DND-41 (cell line): ENCODE measurements at regions not wholly inside any gene's neighbourhood (a gene's known extent, or its start where the extent isn't known, plus 50 kb on each side); places are given as distances from the start of the nearest gene placed in this dataset.
A peak's percentile ranks its signal among the peaks of the same experiment; 100 is the strongest.

Experiments
- ATAC-seq: fragments of 200-7000 bp; cut with Tn5 transposase; 3 replicates; pipeline ENCODE4 v1.9.1; 2021; ENCODE audit warnings: low read depth; ENCODE audit not compliant: insufficient read depth
- DNase-seq: peaks from one replicate; pipeline ENCODE4 v3.0.0-alpha.2; 2020
- H2AFZ ChIP-seq: 2 replicates; pipeline ENCODE4 v1.6.0; 2012; ENCODE audit warnings: low read depth, low read length
- H3K27ac ChIP-seq: 2 replicates; pipeline ENCODE4 v1.5.1; 2012; ENCODE audit warnings: low read length, inconsistent platforms
- H3K27me3 ChIP-seq: fragments of 200-600 bp; sonication (generic); 2 replicates; pipeline ENCODE4 v1.6.0; 2012; ENCODE audit warnings: low read length, mild to moderate bottlenecking, inconsistent platforms; ENCODE audit not compliant: insufficient read depth, poor library complexity
- H3K36me3 ChIP-seq: 2 replicates; pipeline ENCODE4 v1.5.1; 2012; ENCODE audit warnings: low read length, inconsistent platforms; ENCODE audit not compliant: insufficient read depth
- H3K4me1 ChIP-seq: 2 replicates; pipeline ENCODE4 v1.5.1; 2012; ENCODE audit warnings: mild to moderate bottlenecking, low read length; ENCODE audit not compliant: insufficient read depth
- H3K4me2 ChIP-seq: 2 replicates; pipeline ENCODE4 v1.6.0; 2012; ENCODE audit warnings: mild to moderate bottlenecking, moderate library complexity, low read length, inconsistent platforms; ENCODE audit not compliant: insufficient read depth
- H3K4me3 ChIP-seq, 2 experiments: fragments of 200-600 bp in 1 of 2; shearing (Covaris generic) in 1 of 2; 2 replicates each; pipeline ENCODE4 v1.5.1; 2012 to 2016; ENCODE audit warnings: inconsistent platforms in 2 of 2, low read length in 2 of 2, mild to moderate bottlenecking in 2 of 2, low read depth in 1 of 2, moderate library complexity in 1 of 2
- H3K79me2 ChIP-seq: 2 replicates; pipeline ENCODE4 v1.6.0; 2012; ENCODE audit warnings: low read length, inconsistent platforms; ENCODE audit not compliant: insufficient read depth
- H3K9ac ChIP-seq: 2 replicates; pipeline ENCODE4 v1.6.0; 2012; ENCODE audit warnings: low read depth, mild to moderate bottlenecking, inconsistent platforms, low read length, moderate library complexity
- H3K9me3 ChIP-seq: 2 replicates; pipeline ENCODE4 v1.5.1; 2012; ENCODE audit warnings: low read length, moderate library complexity, mild to moderate bottlenecking, inconsistent platforms; ENCODE audit not compliant: insufficient read depth, severe bottlenecking
- H4K20me1 ChIP-seq: 2 replicates; pipeline ENCODE4 v1.6.0; 2012; ENCODE audit warnings: low read length; ENCODE audit not compliant: insufficient read depth
- EZH2 ChIP-seq: IDR thresholded peaks from 3 replicates; pipeline ENCODE4 v1.6.1; 2012; ENCODE audit warnings: borderline replicate concordance, low read depth, mild to moderate bottlenecking, moderate library complexity, low read length, inconsistent platforms; ENCODE audit not compliant: severe bottlenecking
- TF ChIP-seq, protein P1 (sequence below): IDR thresholded peaks from 2 replicates; pipeline ENCODE4 v1.5.1; 2012; ENCODE audit warnings: borderline replicate concordance, low read length, moderate library complexity, mild to moderate bottlenecking; ENCODE audit not compliant: poor library complexity, severe bottlenecking; ENCODE audit errors: extremely low read depth

DNA sequence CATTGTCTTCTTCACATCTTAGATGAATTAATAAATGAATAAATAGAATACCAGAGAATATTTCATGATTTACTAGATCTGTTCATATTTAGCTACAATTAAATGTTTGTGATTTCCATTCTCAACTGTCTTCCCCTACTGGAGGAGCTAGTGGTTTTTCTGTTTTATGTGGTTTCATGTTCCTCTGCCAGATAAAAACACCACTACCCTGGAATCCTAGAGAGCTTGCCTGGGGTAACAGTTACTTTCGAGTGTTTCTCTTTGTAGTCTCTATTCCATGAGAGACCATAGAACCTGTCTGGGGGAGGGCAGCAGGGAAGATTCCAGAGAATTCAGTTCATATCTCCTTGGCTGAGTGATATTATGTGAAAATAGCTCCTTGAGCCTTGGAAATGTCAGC lies 349.2 kb downstream of the INSIG2 start:
- H3K27me3 ChIP-seq, result no peaks in the 10 kb centered on the region
- no peak overlapping the region for H3K4me2 ChIP-seq
- DNase-seq (no peak), ATAC-seq (peak; percentile 52; the same call in 1 of the 3 replicates)
- H3K9me3 ChIP-seq, result no peaks in the 10 kb centered on the region
- H3K4me1 ChIP-seq, result no peaks in the 10 kb centered on the region
- H3K36me3 ChIP-seq, result no peaks in the 10 kb centered on the region
- H4K20me1 ChIP-seq, result no peaks in the 10 kb centered on the region
- H3K4me3 ChIP-seq, result no peak overlapping the region
- H3K27ac ChIP-seq, result no peak overlapping the region
- no peak overlapping the region for H3K9ac ChIP-seq
- no peak for TF ChIP-seq EZH2
- TF ChIP-seq, protein P1, sequence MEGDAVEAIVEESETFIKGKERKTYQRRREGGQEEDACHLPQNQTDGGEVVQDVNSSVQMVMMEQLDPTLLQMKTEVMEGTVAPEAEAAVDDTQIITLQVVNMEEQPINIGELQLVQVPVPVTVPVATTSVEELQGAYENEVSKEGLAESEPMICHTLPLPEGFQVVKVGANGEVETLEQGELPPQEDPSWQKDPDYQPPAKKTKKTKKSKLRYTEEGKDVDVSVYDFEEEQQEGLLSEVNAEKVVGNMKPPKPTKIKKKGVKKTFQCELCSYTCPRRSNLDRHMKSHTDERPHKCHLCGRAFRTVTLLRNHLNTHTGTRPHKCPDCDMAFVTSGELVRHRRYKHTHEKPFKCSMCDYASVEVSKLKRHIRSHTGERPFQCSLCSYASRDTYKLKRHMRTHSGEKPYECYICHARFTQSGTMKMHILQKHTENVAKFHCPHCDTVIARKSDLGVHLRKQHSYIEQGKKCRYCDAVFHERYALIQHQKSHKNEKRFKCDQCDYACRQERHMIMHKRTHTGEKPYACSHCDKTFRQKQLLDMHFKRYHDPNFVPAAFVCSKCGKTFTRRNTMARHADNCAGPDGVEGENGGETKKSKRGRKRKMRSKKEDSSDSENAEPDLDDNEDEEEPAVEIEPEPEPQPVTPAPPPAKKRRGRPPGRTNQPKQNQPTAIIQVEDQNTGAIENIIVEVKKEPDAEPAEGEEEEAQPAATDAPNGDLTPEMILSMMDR, result no peak
- H2AFZ ChIP-seq, result no peak overlapping the region
- no peaks in the 10 kb centered on the region for H3K79me2 ChIP-seq

- Histone ChIP-seq H3K36me3 (no peaks in the 10 kb centered on the region), H3K4me2 (no peak overlapping the region), H3K27ac (no peak overlapping the region), H3K27me3 (no peaks in the 10 kb centered on the region), H3K79me2 (no peaks in the 10 kb centered on the region), H4K20me1 (no peaks in the 10 kb centered on the region), H3K4me3 (no peak overlapping the region), H3K9me3 (no peaks in the 10 kb centered on the region), H3K4me1 (no peaks in the 10 kb centered on the region), H2AFZ (no peak overlapping the region), H3K9ac (no peak overlapping the region)
- TF ChIP-seq EZH2, result no peak
- TF ChIP-seq, protein P1, result no peak
- DNase-seq (no peak), ATAC-seq (no peak)
Measured at GRCh38 chr2:118431997-118432396, 343.7 kb downstream of the INSIG2 start.

GRCh38 chr2:118431586-118431985 lies 343.3 kb downstream of the INSIG2 start:
- Histone ChIP-seq H3K27ac (no peak overlapping the region), H3K36me3 (no peaks in the 10 kb centered on the region), H2AFZ (no peak overlapping the region), H3K4me2 (no peak overlapping the region), H3K4me1 (no peaks in the 10 kb centered on the region), H3K79me2 (no peaks in the 10 kb centered on the region), H3K9me3 (no peaks in the 10 kb centered on the region), H3K4me3 (no peak overlapping the region), H4K20me1 (no peaks in the 10 kb centered on the region), H3K27me3 (no peaks in the 10 kb centered on the region), H3K9ac (no peak overlapping the region)
- TF ChIP-seq, protein P1, result no peak
- no peak for TF ChIP-seq EZH2
- ATAC-seq (no peak), DNase-seq (no peak)

DNA sequence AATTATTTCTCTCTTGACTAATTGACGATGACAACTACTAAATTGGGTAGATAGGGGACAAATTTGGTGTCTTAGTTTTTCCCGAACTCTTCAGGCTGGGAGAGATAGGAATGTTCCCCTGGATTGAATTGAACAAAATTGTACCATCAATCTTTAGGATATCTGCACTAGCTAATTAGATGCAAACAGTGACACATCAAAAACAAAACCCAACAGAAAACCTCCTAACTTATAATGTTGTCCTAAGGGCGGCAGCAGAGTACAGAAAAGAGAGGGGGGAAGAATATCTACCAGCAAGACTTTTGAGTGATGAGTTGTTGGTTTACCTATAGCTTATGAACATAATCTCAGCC lies 342.9 kb downstream of the INSIG2 start:
- Histone ChIP-seq H3K79me2 (no peaks in the 10 kb centered on the region), H2AFZ (no peak overlapping the region), H3K27me3 (no peaks in the 10 kb centered on the region), H3K9me3 (no peaks in the 10 kb centered on the region), H3K4me2 (no peak overlapping the region), H4K20me1 (no peaks in the 10 kb centered on the region), H3K27ac (no peak overlapping the region), H3K4me3 (no peak overlapping the region), H3K36me3 (no peaks in the 10 kb centered on the region), H3K9ac (no peak overlapping the region), H3K4me1 (no peaks in the 10 kb centered on the region)
- ATAC-seq, result no peak
- DNase-seq, result no peak
- no peak for TF ChIP-seq EZH2
- TF ChIP-seq, protein P1, result peak; percentile 5
